ENCODE measurements at regions not wholly inside any gene's neighbourhood (a gene's known extent, or its start where the extent isn't known, plus 50 kb on each side); places are given as distances from the start of the nearest gene placed in this dataset.

DNA sequence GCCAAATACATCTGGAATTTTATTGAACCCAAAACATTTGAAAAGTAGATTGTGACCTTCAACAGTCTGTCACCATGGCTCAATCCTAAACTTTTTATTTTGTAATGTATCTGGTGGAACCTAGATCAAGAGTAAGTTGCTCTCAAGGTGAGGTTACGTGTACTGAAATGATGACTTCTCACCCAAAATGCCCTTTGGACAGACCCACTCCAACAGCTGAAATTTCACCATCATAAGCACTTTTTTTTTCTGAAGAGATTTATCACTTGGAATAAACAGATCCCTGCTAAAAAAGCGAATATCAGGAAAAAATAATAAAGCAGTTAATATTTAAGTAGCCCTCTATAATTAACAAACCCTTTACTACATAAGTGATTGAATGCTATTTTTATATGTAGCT, 155.0 kb upstream of the FBXL7 start:
- Histone ChIP-seq H3K9me3 (replicated peaks in 1 of 2; ENCODE audit: control insufficient read depth in 2 of 2, insufficient read depth in 1 of 2, low read depth in 1 of 2, low read length in 2 of 2) (no peaks in the 10 kb centered on the region), H2AFZ (ENCODE audit: low read length) (no peak overlapping the region), H2BK12ac (ENCODE audit: low read length) (no peak overlapping the region), H3K4ac (ENCODE audit: low read length) (no peak overlapping the region), H3K23ac (ENCODE audit: low read depth, low read length, poor library complexity) (no peak overlapping the region), H3K9ac (ENCODE audit: low read depth, low read length, poor library complexity) (no peak overlapping the region), H3K4me1 (ENCODE audit: control insufficient read depth in 2 of 2, insufficient read depth in 1 of 2, low read depth in 1 of 2, low read length in 2 of 2) (no peaks in the 10 kb centered on the region), H3K79me1 (ENCODE audit: low read depth, low read length) (no peaks in the 10 kb centered on the region), H2AK5ac (ENCODE audit: low read depth, low read length) (no peak overlapping the region), H2BK15ac (ENCODE audit: low read length) (no peak overlapping the region), H3K4me3 (ENCODE audit: low read length in 2 of 2) (no peak overlapping the region), H3K4me2 (ENCODE audit: insufficient read depth, low read length, poor library complexity, severe bottlenecking) (no peak overlapping the region), H3K27me3 (ENCODE audit: control insufficient read depth in 3 of 3, insufficient read depth in 3 of 3, low read depth in 1 of 3, low read length in 3 of 3) (no peaks in the 10 kb centered on the region), H3K27ac (replicated peaks; ENCODE audit: low read length) (no peak overlapping the region), H4K8ac (ENCODE audit: low read depth, low read length) (no peak overlapping the region), H4K91ac (ENCODE audit: low read depth, low read length, poor library complexity) (no peak overlapping the region), H3K14ac (ENCODE audit: low read length) (no peak overlapping the region), H3K18ac (ENCODE audit: low read length) (no peak overlapping the region), H2BK120ac (ENCODE audit: low read depth, low read length) (no peak overlapping the region), H2BK5ac (ENCODE audit: low read length) (no peak overlapping the region), H3K36me3 (replicated peaks in 1 of 2; ENCODE audit: control insufficient read depth in 2 of 2, insufficient read depth in 2 of 2, low read length in 2 of 2) (no peaks in the 10 kb centered on the region)
- no peak for DNase-seq (ENCODE audit: low spot score)
- WGBS, 2 donors (ENCODE audit: extremely low coverage in 2 of 2, insufficient read length in 2 of 2, insufficient replicate concordance in 1 of 2) = no CpG with 5 or more reads among the region's 2 CpGs

DNA sequence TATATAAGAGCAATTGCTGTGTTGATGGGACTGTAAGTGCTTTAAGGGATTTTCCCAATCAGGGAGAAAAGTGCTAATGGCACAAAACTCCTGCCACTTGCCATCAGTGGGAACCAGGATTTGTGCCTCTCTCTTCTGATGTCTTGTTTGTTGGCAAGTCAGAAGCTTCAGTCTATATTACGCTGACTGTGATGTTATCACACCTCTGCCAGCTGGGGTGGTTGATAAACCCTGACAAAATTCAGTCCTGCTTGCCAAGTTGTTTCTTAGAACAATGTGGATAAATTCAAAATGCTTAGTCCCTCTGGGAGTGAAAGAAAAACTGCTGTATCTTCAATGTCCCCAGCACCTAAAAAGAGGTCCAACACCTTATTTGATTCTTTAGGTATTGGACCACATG, 161.4 kb upstream of the FBXL7 start:
- H2AFZ ChIP-seq (ENCODE audit: low read length) = no peak overlapping the region
- no peak overlapping the region for H3K18ac ChIP-seq (ENCODE audit: low read length)
- H2BK120ac ChIP-seq (ENCODE audit: low read depth, low read length) = no peak overlapping the region
- H3K4me3 ChIP-seq (ENCODE audit: low read length in 2 of 2) = no peak overlapping the region
- no peak overlapping the region for H3K4me2 ChIP-seq (ENCODE audit: insufficient read depth, low read length, poor library complexity, severe bottlenecking)
- no peak overlapping the region for H2AK5ac ChIP-seq (ENCODE audit: low read depth, low read length)
- no peak overlapping the region for H3K9ac ChIP-seq (ENCODE audit: low read depth, low read length, poor library complexity)
- no peaks in the 10 kb centered on the region for H3K27me3 ChIP-seq (ENCODE audit: control insufficient read depth in 3 of 3, insufficient read depth in 3 of 3, low read depth in 1 of 3, low read length in 3 of 3)
- no peak overlapping the region for H3K4ac ChIP-seq (ENCODE audit: low read length)
- no peaks in the 10 kb centered on the region for H3K4me1 ChIP-seq (ENCODE audit: control insufficient read depth in 2 of 2, insufficient read depth in 1 of 2, low read depth in 1 of 2, low read length in 2 of 2)
- H3K23ac ChIP-seq (ENCODE audit: low read depth, low read length, poor library complexity) = no peak overlapping the region
- H3K36me3 ChIP-seq (replicated peaks in 1 of 2; ENCODE audit: control insufficient read depth in 2 of 2, insufficient read depth in 2 of 2, low read length in 2 of 2) = no peaks in the 10 kb centered on the region
- H2BK12ac ChIP-seq (ENCODE audit: low read length) = no peak overlapping the region
- no peak overlapping the region for H4K91ac ChIP-seq (ENCODE audit: low read depth, low read length, poor library complexity)
- H3K14ac ChIP-seq (ENCODE audit: low read length) = no peak overlapping the region
- H2BK5ac ChIP-seq (ENCODE audit: low read length) = no peak overlapping the region
- H2BK15ac ChIP-seq (ENCODE audit: low read length) = no peak overlapping the region
- H3K79me1 ChIP-seq (ENCODE audit: low read depth, low read length) = no peaks in the 10 kb centered on the region
- DNase-seq (ENCODE audit: low spot score) = no peak
- H3K9me3 ChIP-seq (replicated peaks in 1 of 2; ENCODE audit: control insufficient read depth in 2 of 2, insufficient read depth in 1 of 2, low read depth in 1 of 2, low read length in 2 of 2) = no peaks in the 10 kb centered on the region
- WGBS, 2 donors (ENCODE audit: extremely low coverage in 2 of 2, insufficient read length in 2 of 2, insufficient replicate concordance in 1 of 2) = no CpG with 5 or more reads among the region's 1 CpG
- no peak overlapping the region for H4K8ac ChIP-seq (ENCODE audit: low read depth, low read length)
- H3K27ac ChIP-seq (replicated peaks; ENCODE audit: low read length) = no peak overlapping the region

DNA sequence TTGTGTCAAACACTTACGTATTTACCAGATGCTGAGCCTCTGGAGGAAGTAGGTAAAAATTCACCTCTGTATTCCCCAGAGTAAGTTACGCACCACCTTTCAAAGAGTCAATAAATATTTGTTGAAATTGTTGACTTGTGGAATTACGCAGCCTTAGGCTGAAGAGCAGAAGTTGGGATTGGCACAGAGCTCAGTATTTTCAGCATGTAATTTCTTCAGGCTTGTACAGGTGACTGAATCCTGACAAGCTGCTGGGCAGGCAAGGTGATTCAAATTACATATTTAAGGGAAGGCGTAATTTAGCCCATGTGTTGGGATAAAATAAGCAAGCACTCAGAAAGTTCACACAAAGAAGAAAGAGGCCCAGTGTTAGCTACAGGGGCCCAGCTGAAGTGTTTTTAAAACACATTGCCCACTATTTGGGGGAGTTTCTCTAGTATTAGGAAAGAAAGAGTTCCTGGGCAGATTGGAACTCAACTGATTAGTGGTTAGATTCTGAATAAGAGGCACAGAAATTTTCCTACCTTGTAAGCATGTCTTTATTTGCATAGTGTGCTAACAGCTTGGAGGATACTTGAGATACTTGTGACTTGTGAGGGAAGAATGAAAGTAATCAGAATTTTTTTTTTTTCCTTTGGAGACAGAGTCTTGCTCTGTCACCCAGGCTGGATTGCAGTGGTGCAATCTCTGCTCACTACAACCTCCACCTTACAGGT, 165.3 kb upstream of the FBXL7 start:
- no peaks in the 10 kb centered on the region for H3K4me1 ChIP-seq (ENCODE audit: control insufficient read depth in 2 of 2, insufficient read depth in 1 of 2, low read depth in 1 of 2, low read length in 2 of 2)
- no peak overlapping the region for H3K23ac ChIP-seq (ENCODE audit: low read depth, low read length, poor library complexity)
- no peak overlapping the region for H2AK5ac ChIP-seq (ENCODE audit: low read depth, low read length)
- no peak overlapping the region for H4K91ac ChIP-seq (ENCODE audit: low read depth, low read length, poor library complexity)
- H3K27me3 ChIP-seq (ENCODE audit: control insufficient read depth in 3 of 3, insufficient read depth in 3 of 3, low read depth in 1 of 3, low read length in 3 of 3) = no peaks in the 10 kb centered on the region
- H2AFZ ChIP-seq (ENCODE audit: low read length) = no peak overlapping the region
- H3K9ac ChIP-seq (ENCODE audit: low read depth, low read length, poor library complexity) = no peak overlapping the region
- no peaks in the 10 kb centered on the region for H3K36me3 ChIP-seq (replicated peaks in 1 of 2; ENCODE audit: control insufficient read depth in 2 of 2, insufficient read depth in 2 of 2, low read length in 2 of 2)
- H2BK5ac ChIP-seq (ENCODE audit: low read length) = no peak overlapping the region
- no peak overlapping the region for H3K27ac ChIP-seq (replicated peaks; ENCODE audit: low read length)
- no peak overlapping the region for H3K4me2 ChIP-seq (ENCODE audit: insufficient read depth, low read length, poor library complexity, severe bottlenecking)
- no peak for DNase-seq (ENCODE audit: low spot score)
- no peaks in the 10 kb centered on the region for H3K79me1 ChIP-seq (ENCODE audit: low read depth, low read length)
- H3K9me3 ChIP-seq (replicated peaks in 1 of 2; ENCODE audit: control insufficient read depth in 2 of 2, insufficient read depth in 1 of 2, low read depth in 1 of 2, low read length in 2 of 2) = no peaks in the 10 kb centered on the region
- H2BK15ac ChIP-seq (ENCODE audit: low read length) = no peak overlapping the region
- H2BK12ac ChIP-seq (ENCODE audit: low read length) = no peak overlapping the region
- H3K4me3 ChIP-seq (ENCODE audit: low read length in 2 of 2) = no peak overlapping the region
- no peak overlapping the region for H3K4ac ChIP-seq (ENCODE audit: low read length)
- no peak overlapping the region for H3K18ac ChIP-seq (ENCODE audit: low read length)
- H3K14ac ChIP-seq (ENCODE audit: low read length) = no peak overlapping the region
- no peak overlapping the region for H4K8ac ChIP-seq (ENCODE audit: low read depth, low read length)
- no CpG with 5 or more reads among the region's 4 CpGs for WGBS, 2 donors (ENCODE audit: extremely low coverage in 2 of 2, insufficient read length in 2 of 2, insufficient replicate concordance in 1 of 2)
- no peak overlapping the region for H2BK120ac ChIP-seq (ENCODE audit: low read depth, low read length)

DNA sequence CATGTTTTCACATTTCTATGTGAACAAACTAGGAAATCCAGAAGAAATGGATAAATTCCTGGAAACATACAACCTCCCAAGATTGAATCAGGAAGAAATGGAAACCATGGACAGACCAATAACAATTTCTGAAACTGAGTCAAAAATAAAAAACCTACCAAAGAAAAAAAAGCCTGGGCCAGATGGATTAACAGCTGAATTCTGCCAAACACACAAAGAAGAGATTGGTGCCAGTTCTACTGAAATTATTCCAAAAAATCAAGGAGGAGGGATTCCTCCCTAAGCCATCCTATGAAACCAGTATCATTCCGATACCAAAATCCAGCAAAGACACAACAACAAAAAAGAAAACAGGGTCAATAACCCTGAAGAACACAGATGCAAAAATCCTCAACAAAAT, 166.9 kb upstream of the FBXL7 start:
- H3K36me3 ChIP-seq (replicated peaks in 1 of 2; ENCODE audit: control insufficient read depth in 2 of 2, insufficient read depth in 2 of 2, low read length in 2 of 2) = no peaks in the 10 kb centered on the region
- no peak overlapping the region for H2BK15ac ChIP-seq (ENCODE audit: low read length)
- H4K91ac ChIP-seq (ENCODE audit: low read depth, low read length, poor library complexity) = no peak overlapping the region
- no peak overlapping the region for H2BK12ac ChIP-seq (ENCODE audit: low read length)
- H3K4me2 ChIP-seq (ENCODE audit: insufficient read depth, low read length, poor library complexity, severe bottlenecking) = no peak overlapping the region
- no peak overlapping the region for H2BK5ac ChIP-seq (ENCODE audit: low read length)
- H2AK5ac ChIP-seq (ENCODE audit: low read depth, low read length) = no peak overlapping the region
- no peaks in the 10 kb centered on the region for H3K79me1 ChIP-seq (ENCODE audit: low read depth, low read length)
- WGBS, 2 donors (ENCODE audit: extremely low coverage in 2 of 2, insufficient read length in 2 of 2, insufficient replicate concordance in 1 of 2) = no CpG with 5 or more reads among the region's 1 CpG
- no peak overlapping the region for H4K8ac ChIP-seq (ENCODE audit: low read depth, low read length)
- H3K4me1 ChIP-seq (ENCODE audit: control insufficient read depth in 2 of 2, insufficient read depth in 1 of 2, low read depth in 1 of 2, low read length in 2 of 2) = no peaks in the 10 kb centered on the region
- no peak for DNase-seq (ENCODE audit: low spot score)
- no peak overlapping the region for H2BK120ac ChIP-seq (ENCODE audit: low read depth, low read length)
- no peak overlapping the region for H3K4ac ChIP-seq (ENCODE audit: low read length)
- H3K27me3 ChIP-seq (ENCODE audit: control insufficient read depth in 3 of 3, insufficient read depth in 3 of 3, low read depth in 1 of 3, low read length in 3 of 3) = no peaks in the 10 kb centered on the region
- H3K9ac ChIP-seq (ENCODE audit: low read depth, low read length, poor library complexity) = no peak overlapping the region
- no peak overlapping the region for H3K27ac ChIP-seq (replicated peaks; ENCODE audit: low read length)
- no peak overlapping the region for H3K4me3 ChIP-seq (ENCODE audit: low read length in 2 of 2)
- no peak overlapping the region for H3K18ac ChIP-seq (ENCODE audit: low read length)
- no peak overlapping the region for H3K14ac ChIP-seq (ENCODE audit: low read length)
- no peaks in the 10 kb centered on the region for H3K9me3 ChIP-seq (replicated peaks in 1 of 2; ENCODE audit: control insufficient read depth in 2 of 2, insufficient read depth in 1 of 2, low read depth in 1 of 2, low read length in 2 of 2)
- H2AFZ ChIP-seq (ENCODE audit: low read length) = no peak overlapping the region
- H3K23ac ChIP-seq (ENCODE audit: low read depth, low read length, poor library complexity) = no peak overlapping the region

Measured in neuronal stem cell (in vitro differentiated cells).